ENCODE measurements at regions not wholly inside any gene's neighbourhood (a gene's known extent, or its start where the extent isn't known, plus 50 kb on each side); places are given as distances from the start of the nearest gene placed in this dataset.

DNA sequence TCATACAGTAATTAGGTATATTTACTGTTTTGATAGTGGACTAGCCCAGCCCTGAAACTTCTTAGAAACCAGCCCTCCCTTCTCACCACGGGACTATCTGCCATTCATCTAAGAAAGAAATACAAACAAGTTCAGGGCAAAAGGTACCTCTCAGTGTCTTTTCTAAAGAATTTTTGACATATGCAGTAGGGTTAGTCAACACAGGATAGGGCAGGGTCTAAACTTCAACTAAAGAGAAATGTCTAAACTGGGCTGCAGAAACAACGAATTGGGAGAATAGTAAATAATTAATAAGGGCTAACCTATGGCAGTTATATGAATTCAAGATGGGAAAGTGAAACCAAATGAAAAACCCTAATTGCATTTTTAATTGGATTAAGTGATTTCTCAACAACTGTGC, 496.6 kb downstream of the INHBA start:
- TF ChIP-seq, protein P1, sequence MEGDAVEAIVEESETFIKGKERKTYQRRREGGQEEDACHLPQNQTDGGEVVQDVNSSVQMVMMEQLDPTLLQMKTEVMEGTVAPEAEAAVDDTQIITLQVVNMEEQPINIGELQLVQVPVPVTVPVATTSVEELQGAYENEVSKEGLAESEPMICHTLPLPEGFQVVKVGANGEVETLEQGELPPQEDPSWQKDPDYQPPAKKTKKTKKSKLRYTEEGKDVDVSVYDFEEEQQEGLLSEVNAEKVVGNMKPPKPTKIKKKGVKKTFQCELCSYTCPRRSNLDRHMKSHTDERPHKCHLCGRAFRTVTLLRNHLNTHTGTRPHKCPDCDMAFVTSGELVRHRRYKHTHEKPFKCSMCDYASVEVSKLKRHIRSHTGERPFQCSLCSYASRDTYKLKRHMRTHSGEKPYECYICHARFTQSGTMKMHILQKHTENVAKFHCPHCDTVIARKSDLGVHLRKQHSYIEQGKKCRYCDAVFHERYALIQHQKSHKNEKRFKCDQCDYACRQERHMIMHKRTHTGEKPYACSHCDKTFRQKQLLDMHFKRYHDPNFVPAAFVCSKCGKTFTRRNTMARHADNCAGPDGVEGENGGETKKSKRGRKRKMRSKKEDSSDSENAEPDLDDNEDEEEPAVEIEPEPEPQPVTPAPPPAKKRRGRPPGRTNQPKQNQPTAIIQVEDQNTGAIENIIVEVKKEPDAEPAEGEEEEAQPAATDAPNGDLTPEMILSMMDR (IDR thresholded peaks at IDR 0.05; ENCODE audit: low read depth, low read length, missing input control) = no peak
- TF ChIP-seq TAF1 (conservative IDR thresholded peaks at IDR 0.05) = no peak
- no peak for TF ChIP-seq GABPA (IDR thresholded peaks at IDR 0.05 in 1 of 2, conservative IDR thresholded peaks at IDR 0.05 in 1 of 2)
- no peak for TF ChIP-seq FOXA2 (IDR thresholded peaks at IDR 0.05)
- TF ChIP-seq FOXA1 (IDR thresholded peaks at IDR 0.05) = no peak
- TF ChIP-seq JUND (IDR thresholded peaks at IDR 0.05) = no peak

Data from liver (tissue), 3 donors.